Adrenal gland (tissue), 9 donors: ENCODE measurements at regions not wholly inside any gene's neighbourhood (a gene's known extent, or its start where the extent isn't known, plus 50 kb on each side); places are given as distances from the start of the nearest gene placed in this dataset.

Experiments used
- DNase-seq, 7 donors: peaks; one replicate each; pipeline ENCODE4 v3.0.0-alpha.2; 2019 to 2020
- H3K27ac ChIP-seq, 5 donors: fragments of 200-600 bp; sonication (generic) in 4 of 5; 1 replicate in 3 of 5; 2 replicates in 2 of 5; pipeline versions ENCODE4 v1.5.1 to v1.8.0; 2016 to 2020; ENCODE audit warnings: mild to moderate bottlenecking in 1 of 5
- H3K27me3 ChIP-seq: fragments of 200-600 bp; 2 replicates; pipeline ENCODE4 v1.8.0; 2021
- H3K36me3 ChIP-seq, 2 donors: fragments of 200-600 bp; replicated peaks in 1 of 2; 1 replicate in 1 of 2; 2 replicates in 1 of 2; pipeline versions ENCODE4 v1.5.1 to v1.8.0; 2018 to 2022
- H3K4me1 ChIP-seq, 2 donors: fragments of 200-600 bp; replicated peaks in 1 of 2; 1 replicate in 1 of 2; 2 replicates in 1 of 2; pipeline versions ENCODE4 v1.5.1 to v1.8.0; 2018 to 2021
- H3K4me3 ChIP-seq, 4 donors: fragments of 200-600 bp; sonication (generic) in 3 of 4; one replicate each; pipeline ENCODE4 v1.5.1; 2016 to 2018
- H3K9me3 ChIP-seq, 3 donors: fragments of 200-600 bp; sonication (generic) in 1 of 3; replicated peaks in 1 of 3; 1 replicate in 2 of 3; 2 replicates in 1 of 3; pipeline versions ENCODE4 v1.5.1 to v1.8.0; 2016 to 2021
- POLR2A ChIP-seq, 2 donors: fragments of 450-650 bp; IDR thresholded peaks; one replicate each; pipeline ENCODE4 v1.6.1; 2017; ENCODE audit warnings: antibody characterized with exemption in 2 of 2, mild to moderate bottlenecking in 2 of 2, moderate library complexity in 1 of 2
- WGBS, 4 donors: extraction: QIAGEN DNeasy Blood & Tissue Kit in 2 of 4; methylation state at CpG; one replicate each; pipeline versions ENCODE4 v1.1.5 to v1.1.7; 2013 to 2017; 5-methylcytosine and 5-hydroxymethylcytosine counted together
- intact Hi-C, 2 donors: fragments of 100-400 bp; cut with DNase I; formaldehyde crosslinking; loops; one replicate each; pipeline versions ENCODE4 v1.14.1 to v1.15.0; 2022 to 2023
- TF ChIP-seq, protein P1 (sequence below), 6 experiments: fragments of 450-650 bp in 4 of 6; fragments of 200-600 bp in 2 of 6; sonication (generic) in 1 of 6; IDR thresholded peaks; 1 replicate in 5 of 6; 2 replicates in 1 of 6; pipeline versions ENCODE4 v1.5.1 to v1.8.0; 2016 to 2021; ENCODE audit warnings: antibody characterized with exemption in 6 of 6, mild to moderate bottlenecking in 2 of 6, moderate library complexity in 1 of 6
- donor health status: healthy with polysubstance abuse.
- donor health status: Bipolar disorder and iron deficiency.
- donor health status: DM: yes; HTN: yes; CAD: no.
- donor health status: DM: no; HTN: no; CAD: no.
- donor health status: DM: no; HTN: no; CAD: no.

GRCh38 chr16:26697807-26698206 lies 368.9 kb upstream of the C16orf82 start:
- WGBS, 4 donors, result 59 to 83% (median 76%) methylated on average over 1 to 2 of the region's 2 CpGs

GRCh38 chr16:26700250-26700649 lies 366.5 kb upstream of the C16orf82 start:
- no peaks in the 10 kb centered on the region for H3K9me3 ChIP-seq
- no peak overlapping the region for H3K27ac ChIP-seq
- no peak for DNase-seq
- TF ChIP-seq, protein P1, sequence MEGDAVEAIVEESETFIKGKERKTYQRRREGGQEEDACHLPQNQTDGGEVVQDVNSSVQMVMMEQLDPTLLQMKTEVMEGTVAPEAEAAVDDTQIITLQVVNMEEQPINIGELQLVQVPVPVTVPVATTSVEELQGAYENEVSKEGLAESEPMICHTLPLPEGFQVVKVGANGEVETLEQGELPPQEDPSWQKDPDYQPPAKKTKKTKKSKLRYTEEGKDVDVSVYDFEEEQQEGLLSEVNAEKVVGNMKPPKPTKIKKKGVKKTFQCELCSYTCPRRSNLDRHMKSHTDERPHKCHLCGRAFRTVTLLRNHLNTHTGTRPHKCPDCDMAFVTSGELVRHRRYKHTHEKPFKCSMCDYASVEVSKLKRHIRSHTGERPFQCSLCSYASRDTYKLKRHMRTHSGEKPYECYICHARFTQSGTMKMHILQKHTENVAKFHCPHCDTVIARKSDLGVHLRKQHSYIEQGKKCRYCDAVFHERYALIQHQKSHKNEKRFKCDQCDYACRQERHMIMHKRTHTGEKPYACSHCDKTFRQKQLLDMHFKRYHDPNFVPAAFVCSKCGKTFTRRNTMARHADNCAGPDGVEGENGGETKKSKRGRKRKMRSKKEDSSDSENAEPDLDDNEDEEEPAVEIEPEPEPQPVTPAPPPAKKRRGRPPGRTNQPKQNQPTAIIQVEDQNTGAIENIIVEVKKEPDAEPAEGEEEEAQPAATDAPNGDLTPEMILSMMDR (IDR thresholded peaks at IDR 0.05), result no peak
- no peak for TF ChIP-seq POLR2A (IDR thresholded peaks at IDR 0.05)
- intact Hi-C loops, result no loop called here
- no peaks in the 10 kb centered on the region for H3K27me3 ChIP-seq
- H3K36me3 ChIP-seq, result no peaks in the 10 kb centered on the region
- WGBS, 4 donors, result 47 to 71% (median 59%) methylated on average over 1 of the region's 1 CpG
- no peak overlapping the region for H3K4me3 ChIP-seq
- H3K4me1 ChIP-seq, result no peaks in the 10 kb centered on the region

More at GRCh38 chr16:26697807-26698206, 368.9 kb upstream of the C16orf82 start:
- Histone ChIP-seq H3K4me1 (no peaks in the 10 kb centered on the region), H3K27ac (no peak overlapping the region), H3K4me3 (no peak overlapping the region), H3K9me3 (no peaks in the 10 kb centered on the region), H3K36me3 (no peaks in the 10 kb centered on the region), H3K27me3 (no peaks in the 10 kb centered on the region)
- no peak for TF ChIP-seq POLR2A (IDR thresholded peaks at IDR 0.05)
- no peak for DNase-seq
- intact Hi-C loops, result no loop called here

DNA sequence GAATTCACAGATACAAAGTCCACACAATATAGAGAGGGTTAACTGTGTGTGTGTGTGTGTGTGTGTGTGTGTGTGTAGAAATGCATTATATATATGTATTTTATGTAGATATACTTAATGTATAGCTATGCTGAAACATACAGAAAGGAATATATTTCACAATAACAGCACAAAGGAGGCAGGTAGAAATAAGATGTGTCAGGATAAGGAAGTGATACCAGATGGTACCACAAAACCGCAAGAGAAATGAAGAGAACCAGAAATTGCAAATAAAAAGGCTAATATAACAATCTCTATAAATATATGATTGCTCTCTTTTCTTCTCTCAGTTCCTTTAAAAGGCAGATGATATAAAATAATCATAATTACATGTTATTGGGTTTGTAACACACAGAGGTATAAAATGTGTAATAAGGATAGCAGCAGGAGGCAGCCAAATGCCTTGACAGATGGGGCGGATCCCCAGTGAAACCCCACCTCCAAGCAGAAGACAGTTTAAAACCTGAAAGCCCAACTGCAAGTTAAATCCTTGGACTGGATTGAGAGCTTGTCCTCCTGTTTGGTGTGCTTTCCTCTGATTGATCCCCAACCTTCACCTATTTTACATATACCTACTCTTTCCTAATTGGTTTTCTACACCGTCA lies 365.4 kb upstream of the C16orf82 start:
- H3K27me3 ChIP-seq, result no peaks in the 10 kb centered on the region
- H3K4me3 ChIP-seq, result no peak overlapping the region
- no peak overlapping the region for H3K27ac ChIP-seq
- intact Hi-C loops, result no loop called here
- 75 to 89% (median 80%) methylated on average over 3 of the region's 3 CpGs for WGBS, 4 donors
- no peak for DNase-seq
- H3K4me1 ChIP-seq, result no peaks in the 10 kb centered on the region
- no peak for TF ChIP-seq POLR2A (IDR thresholded peaks at IDR 0.05)
- TF ChIP-seq, protein P1 (IDR thresholded peaks at IDR 0.05), result no peak
- H3K36me3 ChIP-seq, result no peaks in the 10 kb centered on the region
- no peaks in the 10 kb centered on the region for H3K9me3 ChIP-seq

GRCh38 chr16:26705346-26705745 lies 361.4 kb upstream of the C16orf82 start:
- intact Hi-C loops, result no loop called here
- WGBS, 4 donors, result 45 to 100% (median 57%) methylated on average over 1 of the region's 1 CpG

More at GRCh38 chr16:26705346-26705745, 361.4 kb upstream of the C16orf82 start:
- Histone ChIP-seq H3K9me3 (no peaks in the 10 kb centered on the region), H3K27me3 (no peaks in the 10 kb centered on the region), H3K4me1 (no peaks in the 10 kb centered on the region), H3K27ac (no peak overlapping the region), H3K36me3 (no peaks in the 10 kb centered on the region), H3K4me3 (no peak overlapping the region)
- TF ChIP-seq POLR2A (IDR thresholded peaks at IDR 0.05), result no peak
- TF ChIP-seq, protein P1 (IDR thresholded peaks at IDR 0.05), result no peak
- no peak for DNase-seq
